ENCODE measurements at regions not wholly inside any gene's neighbourhood (a gene's known extent, or its start where the extent isn't known, plus 50 kb on each side); places are given as distances from the start of the nearest gene placed in this dataset.

- TF ChIP-seq EZH2 (IDR thresholded peaks at IDR 0.05; ENCODE audit: insufficient read depth, low read length) = no peak
- TF ChIP-seq CTCF (IDR thresholded peaks at IDR 0.05; ENCODE audit: insufficient read depth, low read depth, low read length) = no peak
Measured at GRCh38 chr6:163958646-163959045, 544.1 kb downstream of the QKI start.
